A549 (cell line): ENCODE measurements at regions not wholly inside any gene's neighbourhood (a gene's known extent, or its start where the extent isn't known, plus 50 kb on each side); places are given as distances from the start of the nearest gene placed in this dataset.

Source experiments
- ATAC-seq, 2 experiments: fragments of 200-7000 bp in 1 of 2; fragments of >200 bp in 1 of 2; cut with Nextera tagmentation in 1 of 2; cut with Tn5 transposase in 1 of 2; 3 replicates each; pipeline versions ENCODE4 v1.8.0 to v1.9.1; 2018 to 2020; ENCODE audit warnings: mild to moderate bottlenecking in 1 of 2, moderate library complexity in 1 of 2
- CTCF ChIA-PET: fragments of 300-600 bp; sonication (Branson Sonifier 250); formaldehyde crosslinking; extraction: SDS; loops from one replicate; lab custom pipeline; 2021; ENCODE audit warnings: antibody characterized with exemption, inconsistent platforms; lab: Yijun Ruan, JAX
- POLR2A ChIA-PET: fragments of 350-600 bp; formaldehyde crosslinking; extraction: SDS; loops from one replicate; lab custom pipeline; 2021; ENCODE audit warnings: antibody characterized with exemption, inconsistent platforms; lab: Yijun Ruan, JAX
- DNase-seq, 2 experiments: peaks; one replicate each; pipeline versions ENCODE4 v3.0.0 to v3.0.0-alpha.2; 2011 to 2016; ENCODE audit warnings: low read depth in 1 of 2, low spot score in 1 of 2
- FAIRE-seq: peaks from 2 replicates; lab custom pipeline; 2011; peaks lifted over from hg19 to GRCh38; lab: Jason Lieb, UNC
- H3K27ac ChIP-seq, 2 experiments: fragments of >200 bp; sonication (Bioruptor Twin); formaldehyde crosslinking; 3 replicates each; pipeline ENCODE4 v1.5.1; 2016 to 2017
- H3K4me1 ChIP-seq: fragments of >200 bp; sonication (Bioruptor Twin); formaldehyde crosslinking; 3 replicates; pipeline ENCODE4 v1.6.1; 2016
- H3K4me2 ChIP-seq: fragments of >200 bp; sonication (Bioruptor Twin); formaldehyde crosslinking; 3 replicates; pipeline ENCODE4 v1.6.1; 2016
- H3K4me3 ChIP-seq: fragments of >200 bp; sonication (Bioruptor Twin); formaldehyde crosslinking; 3 replicates; pipeline ENCODE4 v1.5.1; 2016
- H3K9me3 ChIP-seq: fragments of >200 bp; sonication (Bioruptor Twin); formaldehyde crosslinking; 3 replicates; pipeline ENCODE4 v1.6.1; 2016
- ATOH8 ChIP-seq: fragments of 250-450 bp; sonication (Bioruptor Pico); IDR thresholded peaks from 2 replicates; pipeline ENCODE4 v1.5.0; 2020; ENCODE audit warnings: low read depth, mild to moderate bottlenecking, moderate library complexity
- BCL3 ChIP-seq: fragments of >200 bp; sonication (Bioruptor Twin); formaldehyde crosslinking; IDR thresholded peaks from 3 replicates; pipeline ENCODE4 v1.6.1; 2016
- BHLHE40 ChIP-seq: IDR thresholded peaks from 2 replicates; pipeline ENCODE4 v1.6.1; 2012; ENCODE audit warnings: low read depth, low read length, inconsistent platforms
- CBX2 ChIP-seq: fragments of 200-600 bp; sonication (generic); IDR thresholded peaks from 2 replicates; pipeline ENCODE4 v1.6.1; 2016; ENCODE audit warnings: low read depth, mild to moderate bottlenecking, borderline replicate concordance
- CBX8 ChIP-seq: fragments of 200-600 bp; sonication (generic); IDR thresholded peaks from 2 replicates; pipeline ENCODE4 v1.6.1; 2016
- CEBPB ChIP-seq, 2 experiments: fragments of >200 bp in 1 of 2; sonication (Bioruptor Twin) in 1 of 2; formaldehyde crosslinking in 1 of 2; IDR thresholded peaks; 2 replicates each; pipeline ENCODE4 v1.6.1; 2012 to 2016
- CHD2 ChIP-seq: fragments of 150-350 bp; IDR thresholded peaks from 2 replicates; pipeline ENCODE4 v1.6.1; 2014; ENCODE audit warnings: low read length; ENCODE audit not compliant: partially characterized antibody
- EHF ChIP-seq: fragments of 250-450 bp; sonication (Bioruptor Pico); IDR thresholded peaks from 2 replicates; pipeline ENCODE4 v1.5.0; 2020; ENCODE audit warnings: mild to moderate bottlenecking
- ELK1 ChIP-seq: fragments of 150-350 bp; IDR thresholded peaks from 2 replicates; pipeline ENCODE4 v1.6.1; 2014; ENCODE audit warnings: low read depth, mild to moderate bottlenecking, low read length
- EP300 ChIP-seq, 2 experiments: fragments of >200 bp; sonication (Bioruptor Twin); formaldehyde crosslinking; IDR thresholded peaks; 2 replicates in 1 of 2; 3 replicates in 1 of 2; pipeline ENCODE4 v1.6.1; 2016 to 2017
- FOSB ChIP-seq: fragments of 250-450 bp; sonication (Bioruptor Pico); IDR thresholded peaks from 2 replicates; pipeline ENCODE4 v1.5.0; 2020; ENCODE audit warnings: mild to moderate bottlenecking, moderate library complexity
- FOXS1 ChIP-seq: fragments of 250-450 bp; sonication (Bioruptor Pico); IDR thresholded peaks from 2 replicates; pipeline ENCODE4 v1.5.0; 2020; ENCODE audit warnings: mild to moderate bottlenecking, moderate library complexity
- HES2 ChIP-seq: fragments of >200 bp; sonication (Bioruptor Twin); formaldehyde crosslinking; IDR thresholded peaks from 2 replicates; pipeline ENCODE4 v1.6.1; 2016
- HEYL ChIP-seq: fragments of 250-450 bp; sonication (Bioruptor Pico); IDR thresholded peaks from 2 replicates; pipeline ENCODE4 v1.8.0; 2021; ENCODE audit warnings: mild to moderate bottlenecking, moderate library complexity
- HOXA7 ChIP-seq: fragments of 250-450 bp; sonication (Bioruptor Pico); IDR thresholded peaks from 2 replicates; pipeline ENCODE4 v1.5.0; 2020; ENCODE audit warnings: mild to moderate bottlenecking, moderate library complexity
- HOXB13 ChIP-seq: fragments of 250-450 bp; sonication (Bioruptor Pico); IDR thresholded peaks from 2 replicates; pipeline ENCODE4 v1.5.0; 2020; ENCODE audit warnings: low read depth, mild to moderate bottlenecking, moderate library complexity
- HOXB5 ChIP-seq: fragments of 250-450 bp; sonication (Bioruptor Pico); IDR thresholded peaks from 2 replicates; pipeline ENCODE4 v1.5.0; 2020; ENCODE audit warnings: mild to moderate bottlenecking, moderate library complexity
- JUNB ChIP-seq: fragments of >200 bp; sonication (Bioruptor Twin); formaldehyde crosslinking; IDR thresholded peaks from 2 replicates; pipeline ENCODE4 v1.6.1; 2016
- KDM1A ChIP-seq: fragments of 200-600 bp; sonication (generic); IDR thresholded peaks from 2 replicates; pipeline ENCODE4 v1.6.1; 2016; ENCODE audit warnings: low read depth, mild to moderate bottlenecking
- MAX ChIP-seq: IDR thresholded peaks from 2 replicates; pipeline ENCODE4 v1.6.1; 2012
- MYC ChIP-seq: IDR thresholded peaks from 2 replicates; pipeline ENCODE4 v1.6.1; 2012; ENCODE audit warnings: mild to moderate bottlenecking, inconsistent platforms, low read length, improper control_type of control experiment, borderline replicate concordance
- NPAS2 ChIP-seq: fragments of 250-450 bp; sonication (Bioruptor Pico); IDR thresholded peaks from 2 replicates; pipeline ENCODE4 v1.8.0; 2022; ENCODE audit warnings: mild to moderate bottlenecking, moderate library complexity, borderline replicate concordance
- NR3C1 ChIP-seq: fragments of >200 bp; sonication (Bioruptor Twin); formaldehyde crosslinking; IDR thresholded peaks from 3 replicates; pipeline ENCODE4 v1.6.1; 2017
- PBX3 ChIP-seq: IDR thresholded peaks from 2 replicates; pipeline ENCODE4 v1.6.1; 2012
- POLR2AphosphoS2 ChIP-seq: conservative IDR thresholded peaks from 2 replicates; pipeline ENCODE4 v1.6.1; 2012; ENCODE audit warnings: low read length, improper control_type of control experiment, inconsistent platforms
- RAD21 ChIP-seq, 2 experiments: fragments of >200 bp in 1 of 2; sonication (Bioruptor Twin) in 1 of 2; formaldehyde crosslinking in 1 of 2; IDR thresholded peaks in 1 of 2; conservative IDR thresholded peaks in 1 of 2; 2 replicates in 1 of 2; 3 replicates in 1 of 2; pipeline ENCODE4 v1.6.1; 2012 to 2018; ENCODE audit warnings: inconsistent platforms in 1 of 2
- RARB ChIP-seq: fragments of 250-450 bp; sonication (Bioruptor Pico); IDR thresholded peaks from 2 replicates; pipeline ENCODE4 v1.8.0; 2021; ENCODE audit warnings: mild to moderate bottlenecking, moderate library complexity
- SMC3 ChIP-seq: fragments of >200 bp; sonication (Bioruptor Twin); formaldehyde crosslinking; IDR thresholded peaks from 3 replicates; pipeline ENCODE4 v1.6.1; 2018; ENCODE audit warnings: inconsistent platforms
- SREBF2 ChIP-seq: fragments of 450-650 bp; IDR thresholded peaks from 2 replicates; pipeline ENCODE4 v1.6.1; 2014; ENCODE audit warnings: mild to moderate bottlenecking, moderate library complexity
- USF2 ChIP-seq: fragments of 450-650 bp; IDR thresholded peaks from 2 replicates; pipeline ENCODE4 v1.6.1; 2014; ENCODE audit warnings: antibody characterized with exemption
- WGBS: methylation state at CpG from one replicate; pipeline ENCODE4 v1.1.6; 2017; ENCODE audit errors: missing lambda C conversion rate; 5-methylcytosine and 5-hydroxymethylcytosine counted together

- Histone ChIP-seq H3K4me3 (no peak overlapping the region), H3K27ac (no peak overlapping the region), H3K4me2 (no peak overlapping the region), H3K9me3 (no peaks in the 10 kb centered on the region), H3K4me1 (peaks cover 39% of the 10 kb centered on the region)
- ChIA-PET POLR2A (no interaction called here), CTCF (interaction anchor here (0.6 kb wide), 1 partner anchor 12 kb away, joined by 3 read pairs; no protein-coding TSS in a partner anchor)
- no peak for TF ChIP-seq ELK1
- no peak for TF ChIP-seq NPAS2
- no peak for TF ChIP-seq USF2
- no peak for TF ChIP-seq ATOH8 (CRISPR knock-in tag)
- TF ChIP-seq EHF (CRISPR knock-in tag) = no peak
- no peak for TF ChIP-seq RARB
- TF ChIP-seq HEYL (CRISPR knock-in tag) = no peak
- TF ChIP-seq BHLHE40 = no peak
- no peak for TF ChIP-seq BCL3
- no peak for TF ChIP-seq NR3C1
- no peak for TF ChIP-seq PBX3
- no peak for TF ChIP-seq KDM1A
- TF ChIP-seq CBX2 = no peak
- TF ChIP-seq SREBF2 = no peak
- TF ChIP-seq RAD21 (conservative IDR thresholded peaks at IDR 0.05 in 1 of 2, IDR thresholded peaks at IDR 0.05 in 1 of 2) = no peak
- TF ChIP-seq HOXB5 = no peak
- no peak for TF ChIP-seq POLR2AphosphoS2
- no peak for TF ChIP-seq HOXA7 (CRISPR knock-in tag)
- TF ChIP-seq EP300 (IDR thresholded peaks at IDR 0.05) = no peak
- FAIRE-seq (no peak), DNase-seq (no peak), ATAC-seq (no peak)
- 91% methylated on average over 3 of the region's 3 CpGs for WGBS
Observed at GRCh38 chr5:143474616-143475015, 71.1 kb upstream of the NR3C1 start.

- no peak for ATAC-seq
- 88% methylated on average over 5 of the region's 5 CpGs for WGBS
- CTCF ChIA-PET = interaction anchor here (1.6 kb wide), 1 partner anchor 9 kb away, joined by 3 read pairs; no protein-coding TSS in a partner anchor
- Histone ChIP-seq H3K4me3 (no peak overlapping the region), H3K4me1 (peaks cover 32% of the 10 kb centered on the region), H3K27ac (0 out of 6 replicates have a peak overlapping the region, but pooled peaks of 1 of the 2 experiments have one; percentile 12), H3K4me2 (no peak overlapping the region), H3K9me3 (no peaks in the 10 kb centered on the region)
- no peak for FAIRE-seq
- DNase-seq = no peak
- POLR2A ChIA-PET = no interaction called here
- no peak for TF ChIP-seq RAD21 (conservative IDR thresholded peaks at IDR 0.05 in 1 of 2, IDR thresholded peaks at IDR 0.05 in 1 of 2)
- no peak for TF ChIP-seq HES2
- no peak for TF ChIP-seq CBX8
- TF ChIP-seq MAX = no peak
- TF ChIP-seq JUNB = no peak
- TF ChIP-seq HOXB5 = no peak
- TF ChIP-seq MYC = no peak
- TF ChIP-seq CHD2 = no peak
- TF ChIP-seq HEYL (CRISPR knock-in tag) = no peak
- TF ChIP-seq HOXB13 (CRISPR knock-in tag) = no peak
- TF ChIP-seq USF2 = no peak
- no peak for TF ChIP-seq CEBPB (IDR thresholded peaks at IDR 0.05)
- no peak for TF ChIP-seq CBX2
- TF ChIP-seq NPAS2 = no peak
- TF ChIP-seq SMC3 = no peak
- no peak for TF ChIP-seq KDM1A
- no peak for TF ChIP-seq FOXS1 (CRISPR knock-in tag)
- TF ChIP-seq FOSB (CRISPR knock-in tag) = no peak
- no peak for TF ChIP-seq SREBF2
Observed at GRCh38 chr5:143473481-143473880, 70.0 kb upstream of the NR3C1 start.
